Ectodermal cell (in vitro differentiated cells): ENCODE measurements at regions not wholly inside any gene's neighbourhood (a gene's known extent, or its start where the extent isn't known, plus 50 kb on each side); places are given as distances from the start of the nearest gene placed in this dataset.

Experiments used
- H3K27ac ChIP-seq: 2 replicates; pipeline ENCODE4 v1.7.0; 2013; ENCODE audit warnings: mild to moderate bottlenecking, low read depth, low read length; ENCODE audit not compliant: insufficient read depth, poor library complexity, severe bottlenecking
- H3K27me3 ChIP-seq: 2 replicates; pipeline ENCODE4 v1.7.0; 2013; ENCODE audit warnings: mild to moderate bottlenecking, low read length; ENCODE audit not compliant: insufficient read depth, control insufficient read depth, poor library complexity, severe bottlenecking
- H3K36me3 ChIP-seq: one replicate; pipeline ENCODE4 v1.7.0; 2013; ENCODE audit warnings: low read length; ENCODE audit not compliant: control insufficient read depth, insufficient read depth
- H3K4me1 ChIP-seq: one replicate; pipeline ENCODE4 v1.7.0; 2013; ENCODE audit warnings: low read length; ENCODE audit not compliant: control insufficient read depth, insufficient read depth
- H3K4me3 ChIP-seq: 2 replicates; pipeline ENCODE4 v1.7.0; 2013; ENCODE audit warnings: low read depth, low read length, control low read depth; ENCODE audit not compliant: insufficient read depth
- H3K9me3 ChIP-seq: 2 replicates; pipeline ENCODE4 v1.7.0; 2013; ENCODE audit warnings: mild to moderate bottlenecking, low read length, moderate library complexity; ENCODE audit not compliant: control insufficient read depth
- WGBS, 2 experiments: methylation state at CpG; one replicate each; pipeline ENCODE4 v1.1.7; 2013; ENCODE audit warnings: missing lambda C conversion rate in 2 of 2; 5-methylcytosine and 5-hydroxymethylcytosine counted together

DNA sequence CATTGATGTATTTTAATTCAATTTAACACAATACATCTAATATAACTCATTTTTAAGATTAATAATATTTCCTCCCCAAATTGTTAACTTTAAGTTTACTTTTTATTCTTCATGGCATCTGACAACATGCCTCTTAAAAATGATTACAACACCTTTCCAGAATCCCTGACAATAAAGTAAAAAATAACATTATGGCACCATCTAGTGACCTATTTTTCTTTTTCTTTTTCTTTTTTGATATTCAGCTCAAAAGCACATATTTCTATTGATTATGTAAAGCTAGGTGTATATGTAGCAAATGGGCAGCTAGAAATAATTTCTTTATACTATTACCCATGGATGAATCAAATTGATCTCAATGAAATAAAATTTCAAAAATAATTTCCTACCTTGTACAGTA, 834.3 kb upstream of the CDH8 start:
- Histone ChIP-seq H3K36me3 (no peaks in the 10 kb centered on the region), H3K4me3 (no peak overlapping the region), H3K27ac (no peak overlapping the region), H3K4me1 (no peaks in the 10 kb centered on the region), H3K27me3 (no peaks in the 10 kb centered on the region), H3K9me3 (no peaks in the 10 kb centered on the region)

DNA sequence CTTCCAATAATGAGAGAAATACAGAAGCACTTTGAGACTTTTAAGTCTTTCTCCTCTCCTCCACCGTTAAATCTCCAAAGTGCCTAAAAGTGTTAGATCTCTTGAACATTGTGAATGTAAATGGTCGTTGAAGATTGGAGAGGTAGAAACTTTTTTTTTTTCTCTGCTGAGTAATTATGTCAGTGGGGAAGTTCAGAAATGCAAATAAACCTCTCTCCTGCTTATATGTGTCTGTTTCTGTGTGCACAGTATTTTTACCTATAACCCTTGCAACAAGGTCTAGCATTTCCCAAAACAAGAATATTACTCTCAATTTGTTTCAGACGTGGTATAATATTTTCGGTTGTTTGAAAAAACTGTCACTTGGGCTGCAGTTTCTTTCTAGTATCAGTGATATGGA, 833.6 kb upstream of the CDH8 start:
- H3K36me3 ChIP-seq, result no peaks in the 10 kb centered on the region
- H3K9me3 ChIP-seq, result no peaks in the 10 kb centered on the region
- no peak overlapping the region for H3K4me3 ChIP-seq
- no peak overlapping the region for H3K27ac ChIP-seq
- no peaks in the 10 kb centered on the region for H3K27me3 ChIP-seq
- 79 to 100% methylated on average over 2 to 3 of the region's 4 CpGs for WGBS, 2 experiments
- no peaks in the 10 kb centered on the region for H3K4me1 ChIP-seq

DNA sequence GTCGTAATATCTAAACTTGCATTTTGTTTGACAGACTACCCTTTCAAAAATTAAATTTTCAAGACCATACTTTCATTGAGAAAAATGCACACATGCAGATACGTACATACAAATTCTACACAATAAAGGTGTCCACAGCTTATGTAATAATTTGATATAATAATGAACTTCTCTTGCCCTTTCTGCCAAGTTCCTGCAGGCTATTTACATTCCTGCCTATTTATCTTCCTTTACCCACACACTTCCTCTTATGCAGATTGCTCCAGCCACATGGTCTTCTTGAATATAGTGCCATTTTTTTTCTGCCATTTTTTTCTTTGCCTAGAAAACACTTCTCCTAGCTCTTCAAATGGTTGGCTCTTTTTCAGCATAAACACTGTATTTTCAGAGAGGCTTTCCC, 826.9 kb upstream of the CDH8 start:
- no peak overlapping the region for H3K4me3 ChIP-seq
- H3K9me3 ChIP-seq, result no peaks in the 10 kb centered on the region
- WGBS, 2 experiments, result 89% methylated on average over 2 of the region's 2 CpGs

DNA sequence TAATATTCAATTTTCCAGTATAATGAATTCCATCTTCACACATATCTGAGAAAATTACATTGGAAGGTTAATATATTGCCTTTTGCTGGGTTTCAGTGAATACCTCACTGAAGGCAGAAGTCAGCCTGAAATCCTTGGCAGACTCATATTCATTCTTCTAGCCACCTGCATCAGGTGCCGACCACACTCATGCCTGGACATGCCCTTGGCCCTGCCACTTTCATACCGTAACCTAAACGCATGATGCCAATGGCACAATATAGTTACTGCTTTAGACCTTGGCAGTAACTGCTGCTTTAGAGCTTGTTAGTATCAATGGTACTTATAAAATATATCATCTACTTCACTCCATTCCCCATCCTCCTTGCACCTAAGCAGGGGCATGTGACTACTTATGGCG, 817.6 kb upstream of the CDH8 start:
- no peaks in the 10 kb centered on the region for H3K4me1 ChIP-seq
- H3K4me3 ChIP-seq, result no peak overlapping the region
- 96 to 98% methylated on average over 4 of the region's 4 CpGs for WGBS, 2 experiments
- H3K36me3 ChIP-seq, result no peaks in the 10 kb centered on the region
- H3K27ac ChIP-seq, result no peak overlapping the region
- H3K9me3 ChIP-seq, result no peaks in the 10 kb centered on the region
- H3K27me3 ChIP-seq, result no peaks in the 10 kb centered on the region

More for the DNA sequence above, 826.9 kb upstream of the CDH8 start:
- H3K27me3 ChIP-seq, result no peaks in the 10 kb centered on the region
- H3K36me3 ChIP-seq, result no peaks in the 10 kb centered on the region
- no peaks in the 10 kb centered on the region for H3K4me1 ChIP-seq
- no peak overlapping the region for H3K27ac ChIP-seq

DNA sequence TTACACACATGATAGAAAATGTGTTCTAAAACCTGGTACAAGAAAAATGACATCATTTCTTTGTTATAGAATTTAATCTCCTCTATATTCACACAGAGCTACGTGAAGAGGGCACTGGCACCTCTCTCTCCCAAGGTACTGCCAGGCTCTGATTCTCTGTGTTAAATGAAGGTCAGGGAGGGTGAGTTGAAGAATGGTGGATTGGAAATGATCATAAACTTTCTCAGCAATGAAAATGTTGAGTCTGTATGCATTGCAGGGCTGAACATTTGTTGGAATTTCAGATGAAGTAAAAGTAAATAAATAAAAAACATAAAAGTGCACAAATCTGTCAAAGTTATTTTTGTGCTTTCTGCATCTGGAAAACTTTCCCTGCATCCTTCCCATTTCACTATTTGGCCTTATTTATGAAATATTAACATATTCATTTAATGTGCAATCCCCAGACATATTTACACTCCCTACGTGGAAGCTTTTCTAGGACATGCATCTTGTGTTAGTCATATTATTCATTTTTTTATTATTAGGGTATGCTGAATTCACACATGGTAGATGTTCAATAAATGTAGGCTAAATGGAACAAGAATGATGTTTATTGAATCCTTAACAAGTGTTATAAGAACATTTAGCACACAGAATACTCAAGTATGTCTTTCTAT, 810.3 kb upstream of the CDH8 start:
- no peaks in the 10 kb centered on the region for H3K9me3 ChIP-seq
- H3K27me3 ChIP-seq, result no peaks in the 10 kb centered on the region
- H3K27ac ChIP-seq, result no peak overlapping the region
- H3K4me3 ChIP-seq, result no peak overlapping the region
- no peaks in the 10 kb centered on the region for H3K4me1 ChIP-seq
- 100% methylated on average over 1 of the region's 2 CpGs; no CpG with 5 or more reads in 1 of the 2 experiments for WGBS, 2 experiments
- no peaks in the 10 kb centered on the region for H3K36me3 ChIP-seq

DNA sequence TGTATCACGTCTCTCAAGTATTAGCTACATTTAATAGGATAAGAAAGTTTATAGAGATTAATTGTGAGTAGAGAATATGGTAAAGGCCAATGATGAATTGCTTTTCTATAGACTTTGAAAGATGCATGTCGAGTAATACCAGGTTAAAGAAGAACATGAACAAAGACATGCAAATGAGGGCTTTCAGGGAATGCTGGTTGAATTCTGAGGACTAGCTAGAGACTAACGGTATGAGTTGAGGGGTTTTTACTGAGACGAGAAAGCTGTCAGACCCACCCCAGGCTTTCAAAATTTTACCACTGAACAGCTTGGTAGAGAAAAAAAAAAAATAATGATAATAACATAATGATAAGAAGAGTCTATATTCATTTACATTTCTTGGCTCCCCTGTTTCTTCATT, 796.0 kb upstream of the CDH8 start:
- Histone ChIP-seq H3K4me3 (no peak overlapping the region), H3K27me3 (no peaks in the 10 kb centered on the region), H3K27ac (no peak overlapping the region), H3K4me1 (no peaks in the 10 kb centered on the region), H3K36me3 (no peaks in the 10 kb centered on the region), H3K9me3 (no peaks in the 10 kb centered on the region)
- WGBS, 2 experiments, result 10 to 39% methylated on average over 2 to 4 of the region's 4 CpGs

DNA sequence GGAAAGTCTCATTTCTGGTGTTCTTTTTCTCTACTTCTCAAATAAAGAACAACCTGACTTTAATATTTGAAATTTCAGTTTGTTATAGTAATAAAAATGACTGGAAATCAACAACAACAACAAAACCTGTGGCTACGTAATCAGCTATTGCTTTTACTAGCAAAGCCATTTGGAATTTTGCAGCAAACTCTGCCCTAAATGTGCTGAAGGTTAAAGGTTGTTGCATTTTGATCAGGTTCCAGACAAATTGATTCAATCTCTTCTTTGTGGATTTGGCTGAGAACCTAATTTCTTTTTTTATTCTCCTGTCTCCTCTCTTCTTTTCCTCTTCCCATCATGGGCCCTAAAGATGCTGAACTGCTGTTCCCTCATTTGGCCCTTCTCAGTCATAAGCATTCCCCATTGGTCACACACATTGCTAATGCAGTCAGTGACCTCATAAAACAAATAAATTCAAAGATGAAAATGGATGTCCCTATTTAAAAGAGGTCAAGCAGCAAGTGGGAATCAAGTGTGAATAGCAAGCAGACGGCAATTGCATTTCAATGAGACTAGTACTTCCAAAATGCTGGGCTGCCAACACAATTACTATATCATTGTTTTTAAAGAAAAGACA, 795.1 kb upstream of the CDH8 start:
- WGBS, 2 experiments, result 70 to 79% methylated on average over 2 of the region's 2 CpGs
- Histone ChIP-seq H3K9me3 (no peaks in the 10 kb centered on the region), H3K4me1 (no peaks in the 10 kb centered on the region), H3K27ac (no peak overlapping the region), H3K36me3 (no peaks in the 10 kb centered on the region), H3K27me3 (no peaks in the 10 kb centered on the region), H3K4me3 (no peak overlapping the region)

DNA sequence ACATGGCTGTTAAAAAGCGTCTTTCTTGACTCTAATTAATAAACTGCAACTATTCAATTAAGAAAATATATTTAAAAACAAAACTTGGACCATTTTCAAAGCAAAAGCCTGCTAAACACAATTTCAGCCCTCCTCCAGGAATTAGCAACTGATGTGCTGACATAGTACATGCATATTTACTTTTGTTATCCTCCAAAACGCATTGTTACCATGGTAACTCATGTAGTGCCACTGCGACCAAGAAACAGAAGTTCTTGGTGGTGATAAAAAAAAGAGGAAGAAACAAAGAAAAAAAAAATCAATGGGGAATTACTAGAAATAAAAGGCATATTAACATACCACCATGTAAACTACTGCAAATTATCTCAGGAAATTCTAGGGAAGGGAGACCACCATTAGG, 793.4 kb upstream of the CDH8 start:
- no peaks in the 10 kb centered on the region for H3K4me1 ChIP-seq
- no peak overlapping the region for H3K27ac ChIP-seq
- no peak overlapping the region for H3K4me3 ChIP-seq
- no peaks in the 10 kb centered on the region for H3K27me3 ChIP-seq
- no peaks in the 10 kb centered on the region for H3K36me3 ChIP-seq
- no peaks in the 10 kb centered on the region for H3K9me3 ChIP-seq
- 60 to 95% methylated on average over 1 of the region's 3 CpGs for WGBS, 2 experiments

DNA sequence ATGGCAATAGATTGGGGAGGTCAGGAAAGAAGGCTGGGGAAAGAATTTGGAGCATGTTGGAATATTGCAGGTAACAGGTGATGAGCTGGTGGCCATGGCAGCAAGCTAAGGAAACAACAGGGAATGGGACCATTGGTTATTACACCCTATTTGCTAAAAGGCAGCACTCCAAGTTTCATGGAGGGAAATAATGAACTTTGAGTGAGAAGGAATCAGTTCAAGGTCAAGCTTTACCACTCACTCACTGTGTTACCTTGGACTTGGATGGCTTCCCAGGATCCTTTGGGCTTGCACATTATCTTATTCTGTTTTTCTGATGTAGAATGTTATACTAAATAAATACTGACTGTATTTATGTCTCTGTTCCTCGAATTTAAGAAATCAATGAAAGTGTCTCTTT, 792.8 kb upstream of the CDH8 start:
- Histone ChIP-seq H3K27me3 (no peaks in the 10 kb centered on the region), H3K36me3 (no peaks in the 10 kb centered on the region), H3K27ac (no peak overlapping the region)

DNA sequence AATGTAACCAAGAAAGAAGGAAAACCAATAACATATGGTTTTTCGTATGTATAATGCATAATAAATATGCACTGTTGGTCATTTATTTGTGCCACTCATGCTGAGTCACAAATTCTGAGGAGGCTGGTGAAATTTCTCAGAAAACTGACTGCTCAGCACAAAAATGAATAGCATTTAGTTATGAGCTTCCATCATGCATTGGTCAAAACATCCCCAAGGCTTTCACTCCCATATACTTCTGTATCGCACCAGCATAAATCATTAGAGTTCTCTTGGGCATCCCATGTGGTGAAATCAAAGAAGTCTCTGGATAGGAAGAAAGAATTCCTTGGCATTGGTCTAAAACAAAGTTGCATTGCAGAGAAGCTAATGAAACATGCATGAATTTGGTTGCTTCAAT, 785.6 kb upstream of the CDH8 start:
- H3K27ac ChIP-seq, result no peak overlapping the region
- no peaks in the 10 kb centered on the region for H3K36me3 ChIP-seq
- no peaks in the 10 kb centered on the region for H3K9me3 ChIP-seq
- H3K4me3 ChIP-seq, result no peak overlapping the region
- H3K27me3 ChIP-seq, result no peaks in the 10 kb centered on the region
- WGBS, 2 experiments, result 95 to 100% methylated on average over 1 of the region's 2 CpGs
- H3K4me1 ChIP-seq, result no peaks in the 10 kb centered on the region

More for the DNA sequence above, 792.8 kb upstream of the CDH8 start:
- no CpG with 5 or more reads among the region's 1 CpG for WGBS, 2 experiments
- no peaks in the 10 kb centered on the region for H3K9me3 ChIP-seq
- H3K4me1 ChIP-seq, result no peaks in the 10 kb centered on the region
- H3K4me3 ChIP-seq, result no peak overlapping the region
